T-helper 17 cell (primary cell): ENCODE measurements at regions not wholly inside any gene's neighbourhood (a gene's known extent, or its start where the extent isn't known, plus 50 kb on each side); places are given as distances from the start of the nearest gene placed in this dataset.

Experiments
- ATAC-seq: fragments of 150-1000 bp; cut with Tn5 transposase; 2 replicates; pipeline ENCODE4 v1.10.0; 2021; ENCODE audit warnings: mild to moderate bottlenecking, moderate library complexity
- DNase-seq, 3 donors: peaks; one replicate each; pipeline versions ENCODE4 v3.0.0 to v3.0.0-alpha.2; 2020 to 2021
- H3K9me3 ChIP-seq: one replicate; pipeline ENCODE4 v1.7.0; 2013; ENCODE audit warnings: low read length, mild to moderate bottlenecking; ENCODE audit not compliant: control insufficient read depth, poor library complexity, severe bottlenecking
- H3K27ac Mint-ChIP-seq: one replicate; pipeline ENCODE4 v1.8.0; 2022; ENCODE audit warnings: mild to moderate bottlenecking, moderate library complexity, mixed read lengths
- H3K27me3 Mint-ChIP-seq: one replicate; pipeline ENCODE4 v1.8.0; 2022; ENCODE audit warnings: mixed read lengths
- H3K36me3 Mint-ChIP-seq: one replicate; pipeline ENCODE4 v1.8.0; 2022; ENCODE audit warnings: low read depth, mixed read lengths
- H3K4me1 Mint-ChIP-seq: one replicate; pipeline ENCODE4 v1.8.0; 2022; ENCODE audit warnings: mild to moderate bottlenecking, mixed read lengths
- H3K4me3 Mint-ChIP-seq: one replicate; pipeline ENCODE4 v1.8.0; 2022; ENCODE audit warnings: mild to moderate bottlenecking, moderate library complexity, mixed read lengths

- Mint-ChIP-seq H3K4me1 (peaks cover 6% of the 10 kb centered on the region), H3K4me3 (no peak overlapping the region), H3K27ac (no peak overlapping the region), H3K36me3 (no peaks in the 10 kb centered on the region), H3K27me3 (peaks cover 8% of the 10 kb centered on the region)
- no peak for DNase-seq
- no peak for ATAC-seq
- no peaks in the 10 kb centered on the region for H3K9me3 ChIP-seq
Observed at GRCh38 chr2:225117051-225117716, 74.9 kb upstream of the DOCK10 start.

- no peak for ATAC-seq
- Mint-ChIP-seq H3K4me1 (peaks cover 6% of the 10 kb centered on the region), H3K27ac (no peak overlapping the region)
Observed at GRCh38 chr2:225114786-225115323, 72.6 kb upstream of the DOCK10 start.

GRCh38 chr2:225113371-225114015 is 71.2 kb upstream of the DOCK10 start:
- ATAC-seq (no peak), DNase-seq (no peak)
- Mint-ChIP-seq H3K27me3 (peaks cover 11% of the 10 kb centered on the region), H3K27ac (no peak overlapping the region), H3K4me1 (peaks cover 6% of the 10 kb centered on the region), H3K4me3 (no peak overlapping the region), H3K36me3 (no peaks in the 10 kb centered on the region)
- no peaks in the 10 kb centered on the region for H3K9me3 ChIP-seq

More at GRCh38 chr2:225114786-225115323, 72.6 kb upstream of the DOCK10 start:
- Mint-ChIP-seq H3K27me3 (peaks cover 11% of the 10 kb centered on the region), H3K4me3 (no peak overlapping the region), H3K36me3 (no peaks in the 10 kb centered on the region)
- no peaks in the 10 kb centered on the region for H3K9me3 ChIP-seq
- no peak for DNase-seq

GRCh38 chr2:225112362-225113126 is 70.3 kb upstream of the DOCK10 start:
- Mint-ChIP-seq H3K27ac (no peak overlapping the region), H3K4me1 (peaks cover 6% of the 10 kb centered on the region), H3K36me3 (no peaks in the 10 kb centered on the region), H3K4me3 (no peak overlapping the region), H3K27me3 (peaks cover 11% of the 10 kb centered on the region)
- H3K9me3 ChIP-seq, result no peaks in the 10 kb centered on the region
- DNase-seq (no peak), ATAC-seq (no peak)

- Mint-ChIP-seq H3K27me3 (peaks cover 11% of the 10 kb centered on the region), H3K36me3 (peaks cover 3% of the 10 kb centered on the region), H3K4me3 (no peak overlapping the region), H3K27ac (no peak overlapping the region), H3K4me1 (peaks cover 3% of the 10 kb centered on the region)
- DNase-seq (no peak), ATAC-seq (no peak)
- no peaks in the 10 kb centered on the region for H3K9me3 ChIP-seq
Observed at GRCh38 chr2:225108805-225109204, 66.5 kb upstream of the DOCK10 start.

GRCh38 chr2:225104971-225105370 is 62.7 kb upstream of the DOCK10 start:
- Mint-ChIP-seq H3K4me3 (no peak overlapping the region), H3K4me1 (no peaks in the 10 kb centered on the region), H3K27ac (no peak overlapping the region), H3K27me3 (no peaks in the 10 kb centered on the region), H3K36me3 (peaks cover 3% of the 10 kb centered on the region)
- ATAC-seq (no peak), DNase-seq (no peak)
- no peaks in the 10 kb centered on the region for H3K9me3 ChIP-seq

- H3K27ac Mint-ChIP-seq, result no peak overlapping the region
- peaks cover 3% of the 10 kb centered on the region for H3K36me3 Mint-ChIP-seq
- DNase-seq (no peak), ATAC-seq (no peak)
- H3K9me3 ChIP-seq, result no peaks in the 10 kb centered on the region
- no peaks in the 10 kb centered on the region for H3K27me3 Mint-ChIP-seq
- no peaks in the 10 kb centered on the region for H3K4me1 Mint-ChIP-seq
- H3K4me3 Mint-ChIP-seq, result no peak overlapping the region
Observed at GRCh38 chr2:225104321-225104720, 62.1 kb upstream of the DOCK10 start.

GRCh38 chr2:225103737-225104141 is 61.5 kb upstream of the DOCK10 start:
- Mint-ChIP-seq H3K4me1 (no peaks in the 10 kb centered on the region), H3K4me3 (no peak overlapping the region), H3K27me3 (no peaks in the 10 kb centered on the region), H3K27ac (no peak overlapping the region), H3K36me3 (peaks cover 3% of the 10 kb centered on the region)
- no peaks in the 10 kb centered on the region for H3K9me3 ChIP-seq
- DNase-seq (no peak), ATAC-seq (no peak)

GRCh38 chr2:225100856-225101294 is 58.6 kb upstream of the DOCK10 start:
- H3K36me3 Mint-ChIP-seq, result peaks cover 2% of the 10 kb centered on the region
- no peak for DNase-seq
- no peaks in the 10 kb centered on the region for H3K27me3 Mint-ChIP-seq
- no peak overlapping the region for H3K4me3 Mint-ChIP-seq
- no peak overlapping the region for H3K27ac Mint-ChIP-seq
- H3K9me3 ChIP-seq, result no peaks in the 10 kb centered on the region
- H3K4me1 Mint-ChIP-seq, result no peaks in the 10 kb centered on the region
- ATAC-seq, result no peak

- no peak for ATAC-seq
- no peak for DNase-seq
- H3K9me3 ChIP-seq, result no peaks in the 10 kb centered on the region
- H3K36me3 Mint-ChIP-seq, result no peaks in the 10 kb centered on the region
- H3K4me1 Mint-ChIP-seq, result no peaks in the 10 kb centered on the region
- H3K4me3 Mint-ChIP-seq, result no peak overlapping the region
- H3K27ac Mint-ChIP-seq, result no peak overlapping the region
- no peaks in the 10 kb centered on the region for H3K27me3 Mint-ChIP-seq
Observed at GRCh38 chr2:225100269-225100668, 58.0 kb upstream of the DOCK10 start.

GRCh38 chr2:225097035-225097434 is 54.8 kb upstream of the DOCK10 start:
- no peaks in the 10 kb centered on the region for H3K9me3 ChIP-seq
- ATAC-seq, result no peak
- Mint-ChIP-seq H3K4me1 (no peaks in the 10 kb centered on the region), H3K27me3 (no peaks in the 10 kb centered on the region), H3K4me3 (no peak overlapping the region), H3K27ac (no peak overlapping the region), H3K36me3 (no peaks in the 10 kb centered on the region)
- DNase-seq, result no peak
